GM19035 (cell line): ENCODE measurements at regions not wholly inside any gene's neighbourhood (a gene's known extent, or its start where the extent isn't known, plus 50 kb on each side); places are given as distances from the start of the nearest gene placed in this dataset.
"Not testable (repeated sequence)": the region's sequence is repeated elsewhere in the genome, so short reads cannot be mapped to it uniquely, and the experiment has no call there.

ENCODE experiments used
- ATAC-seq: cut with Tn5 transposase; IDR thresholded peaks from one replicate; pipeline ENCODE4 v1.9.1; 2021; ENCODE audit not compliant: unreplicated experiment

DNA sequence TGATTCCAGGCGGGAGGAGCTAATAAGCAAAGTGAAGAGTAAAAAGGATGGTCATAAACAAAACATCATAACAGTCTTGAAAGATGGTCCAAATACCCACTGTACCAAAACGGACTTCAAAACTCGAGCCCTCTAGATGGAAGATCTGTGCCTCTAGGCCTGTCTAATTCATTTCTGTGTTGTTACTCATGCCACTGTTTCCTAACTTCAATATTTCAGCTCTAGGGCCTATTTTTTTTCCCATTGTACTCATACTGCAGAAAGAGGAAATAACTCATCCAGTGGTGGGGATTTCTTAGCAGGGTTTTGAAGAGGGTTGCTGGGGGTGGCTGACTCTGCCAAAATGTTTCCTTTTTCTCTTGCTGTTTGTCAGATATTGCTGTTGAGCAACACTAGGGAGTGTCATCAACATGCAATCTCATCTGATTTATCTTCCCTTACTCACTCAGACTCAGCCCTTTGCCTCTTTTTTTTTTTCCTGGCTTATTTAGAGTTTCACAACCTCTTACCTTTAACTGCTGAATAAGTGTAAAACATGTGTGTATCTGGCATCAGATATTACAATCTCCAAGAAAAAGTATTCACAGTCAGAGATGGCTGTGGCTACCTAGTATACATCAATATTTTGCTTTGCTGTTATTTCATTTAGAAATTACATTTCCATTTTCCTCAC is 189.6 kb downstream of the DUSP6 start:
- no peak for ATAC-seq

DNA sequence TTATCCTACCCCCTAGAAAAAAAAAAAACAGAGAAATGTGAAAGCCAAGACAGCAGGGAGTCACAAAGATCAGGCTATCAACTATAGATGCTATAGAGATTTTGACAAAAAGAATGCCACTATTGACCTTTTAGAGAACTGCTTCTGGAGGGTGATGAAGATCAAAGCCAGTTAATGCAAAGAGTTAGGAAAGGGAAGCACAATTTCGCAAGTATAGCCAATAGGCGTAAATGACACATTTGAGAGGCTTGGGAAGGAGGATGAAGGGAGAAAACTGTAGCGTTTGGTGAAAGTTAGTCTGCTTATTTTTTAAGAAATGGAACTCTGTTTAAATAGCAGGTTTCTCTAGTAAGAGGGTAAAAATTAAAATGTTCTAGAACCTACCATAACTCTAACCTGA is 190.7 kb downstream of the DUSP6 start:
- no peak for ATAC-seq

DNA sequence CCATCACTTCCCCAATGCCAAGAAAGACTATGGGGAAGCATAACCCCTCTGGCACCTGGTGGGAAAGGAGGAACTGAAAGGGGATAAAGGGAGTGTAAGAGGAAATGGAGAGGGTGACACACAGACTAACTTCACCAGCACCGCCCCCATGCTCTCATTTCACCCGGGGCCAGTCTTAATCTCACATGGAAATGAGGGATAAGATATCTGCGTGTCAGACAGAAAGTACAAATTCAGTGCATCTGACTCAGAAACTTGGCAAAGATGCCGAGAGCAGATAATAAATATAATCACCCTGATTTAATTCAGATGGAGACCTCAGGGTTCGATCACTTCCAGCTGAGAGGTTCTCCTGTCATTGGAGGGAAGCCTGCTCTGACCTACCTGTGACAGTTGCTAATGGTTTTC is 191.6 kb downstream of the DUSP6 start:
- ATAC-seq: no peak

DNA sequence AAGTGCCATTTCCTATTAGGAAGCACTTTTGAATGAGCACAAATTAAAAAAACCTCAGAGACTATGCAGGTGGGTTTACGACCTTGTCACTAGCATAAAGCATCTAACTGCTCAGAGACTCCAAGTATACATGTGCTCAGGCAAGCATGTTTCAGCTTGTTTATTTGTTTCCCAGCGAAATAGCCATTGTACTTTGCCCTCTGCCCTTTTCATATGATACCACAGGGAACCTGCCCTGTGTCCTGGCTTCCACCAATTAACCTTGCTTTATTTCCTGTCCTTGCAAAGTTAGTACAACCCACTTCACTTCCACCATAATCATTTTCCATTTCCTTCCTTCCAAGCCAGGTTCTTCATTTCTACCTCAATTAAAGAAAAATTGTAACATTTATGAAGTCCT is 194.9 kb downstream of the DUSP6 start:
- ATAC-seq: no peak

DNA sequence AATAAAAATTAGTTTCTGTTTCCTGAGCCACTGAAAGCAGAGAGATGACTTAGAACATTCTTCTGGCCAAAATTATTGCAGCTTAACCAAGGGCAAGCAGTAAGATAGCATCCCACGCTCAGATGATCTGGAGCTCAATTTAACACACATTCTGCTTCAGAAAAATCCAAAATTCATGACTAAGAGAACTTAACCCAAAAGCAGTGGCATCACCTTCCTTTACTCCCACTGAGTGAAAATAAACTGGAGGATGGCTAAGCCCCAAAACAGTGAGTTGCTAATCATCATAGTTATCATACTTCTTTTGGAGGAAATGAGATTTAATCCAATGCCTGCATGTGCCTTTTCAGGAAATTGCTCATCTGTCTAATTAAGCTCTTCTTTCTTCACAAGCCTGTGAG is 195.4 kb downstream of the DUSP6 start:
- ATAC-seq: no peak

DNA sequence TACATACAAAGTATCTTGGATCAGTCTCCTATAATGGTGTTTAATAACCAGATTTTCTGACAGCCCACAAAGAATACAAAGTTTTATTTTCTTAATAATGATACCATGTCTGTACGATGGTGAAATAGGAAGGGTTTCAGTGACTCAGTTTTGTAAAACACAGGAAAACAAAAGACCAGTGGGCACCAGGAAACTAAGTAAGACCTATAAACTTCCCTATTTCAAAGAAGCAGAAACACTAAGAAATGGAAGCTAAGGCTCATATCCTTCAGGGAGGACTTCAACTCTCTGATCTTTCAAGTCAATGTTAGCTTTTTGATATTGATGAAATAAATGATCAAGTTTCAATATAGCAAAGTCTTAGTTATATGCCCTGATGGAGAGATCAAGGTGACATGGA is 196.0 kb downstream of the DUSP6 start:
- no peak for ATAC-seq

DNA sequence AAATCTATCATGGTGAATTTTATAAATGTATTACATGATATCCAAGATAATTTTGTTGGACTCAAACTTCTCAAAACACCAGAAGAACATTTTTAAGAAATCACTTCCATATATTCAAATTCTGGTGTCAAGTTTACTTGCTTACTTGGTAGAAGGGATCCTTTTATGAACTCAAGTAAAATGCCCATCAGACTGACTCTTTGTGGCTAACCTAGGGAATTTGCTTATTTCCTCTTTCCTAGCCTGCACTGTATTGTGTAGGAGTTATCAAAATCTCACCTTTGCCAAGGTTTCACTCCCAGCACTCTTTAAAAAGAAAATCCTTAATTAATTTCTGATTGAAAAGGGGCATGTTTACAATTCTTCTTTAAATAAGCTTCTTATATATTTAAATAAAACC is 196.5 kb downstream of the DUSP6 start:
- ATAC-seq: no peak

DNA sequence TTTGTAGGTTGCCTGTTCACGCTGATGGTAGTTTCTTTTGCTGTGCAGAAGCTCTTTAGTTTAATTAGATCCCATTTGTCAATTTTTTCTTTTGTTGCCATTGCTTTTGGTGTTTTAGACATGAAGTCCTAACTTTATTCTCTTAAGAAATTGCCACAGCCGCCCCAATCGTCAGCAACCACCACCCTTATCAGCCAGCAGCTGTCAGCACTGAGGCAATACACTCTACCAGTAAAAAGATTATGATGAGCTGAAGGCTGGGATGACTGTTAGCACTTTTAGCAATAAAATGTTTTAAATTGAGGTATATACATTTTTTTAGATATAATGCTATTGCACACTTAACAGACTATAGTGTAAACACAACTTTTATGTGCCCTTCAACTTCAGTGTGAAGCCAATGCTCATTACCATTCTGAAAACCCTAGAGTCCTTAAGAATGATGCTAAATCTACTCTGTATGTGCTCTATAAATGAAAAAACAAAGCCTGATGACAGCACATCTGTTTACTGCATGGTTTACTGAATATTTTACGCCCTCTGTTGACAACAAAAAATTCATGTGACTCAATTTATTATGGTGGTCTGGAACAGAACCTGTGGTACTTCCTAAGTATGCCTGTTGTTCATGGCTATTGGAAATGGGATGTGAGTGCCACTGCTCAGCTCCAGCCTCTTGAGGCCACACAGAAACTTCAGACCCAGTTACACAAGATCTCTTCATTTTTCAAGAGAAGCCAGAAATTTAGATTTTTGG is 197.4 kb downstream of the DUSP6 start:
- no peak for ATAC-seq

DNA sequence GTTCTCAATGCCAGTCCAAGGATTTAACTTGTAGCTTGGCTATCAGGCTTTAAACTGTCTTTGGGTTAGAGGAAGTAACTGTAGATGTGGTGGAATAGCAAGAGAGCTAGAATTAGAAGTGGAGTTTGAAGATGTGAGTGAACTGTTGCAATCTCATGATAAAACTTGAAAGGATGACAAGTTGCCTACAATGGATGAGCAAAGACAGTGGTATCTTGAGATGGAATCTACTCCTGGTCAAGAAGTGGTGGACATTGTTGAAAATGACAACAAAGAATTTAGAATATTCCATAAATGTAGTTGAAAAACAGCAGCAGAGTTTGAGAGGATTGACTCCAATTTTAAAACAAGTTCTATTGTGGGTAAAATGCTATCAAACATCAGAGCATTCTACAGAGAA is 199.0 kb downstream of the DUSP6 start:
- no peak for ATAC-seq

DNA sequence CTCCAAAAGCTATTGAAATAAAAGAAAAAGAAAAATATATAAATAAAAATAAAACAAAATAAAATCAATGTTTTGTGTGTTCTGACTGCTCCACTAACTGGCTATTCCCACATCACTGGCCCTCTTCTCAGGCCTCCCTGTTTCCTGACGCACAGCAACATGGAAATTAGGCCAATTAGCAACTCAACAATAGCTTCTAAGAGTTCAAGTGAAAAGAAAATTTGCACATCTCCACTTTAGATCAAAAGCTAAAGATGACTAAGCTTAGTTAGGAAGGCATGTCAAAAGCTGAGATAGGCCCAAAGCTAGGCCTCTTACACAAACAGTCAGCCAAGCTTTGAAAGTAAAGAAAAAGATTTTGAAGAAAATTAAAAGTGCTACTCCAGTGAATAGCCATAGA is 200.8 kb downstream of the DUSP6 start:
- ATAC-seq: no peak

DNA sequence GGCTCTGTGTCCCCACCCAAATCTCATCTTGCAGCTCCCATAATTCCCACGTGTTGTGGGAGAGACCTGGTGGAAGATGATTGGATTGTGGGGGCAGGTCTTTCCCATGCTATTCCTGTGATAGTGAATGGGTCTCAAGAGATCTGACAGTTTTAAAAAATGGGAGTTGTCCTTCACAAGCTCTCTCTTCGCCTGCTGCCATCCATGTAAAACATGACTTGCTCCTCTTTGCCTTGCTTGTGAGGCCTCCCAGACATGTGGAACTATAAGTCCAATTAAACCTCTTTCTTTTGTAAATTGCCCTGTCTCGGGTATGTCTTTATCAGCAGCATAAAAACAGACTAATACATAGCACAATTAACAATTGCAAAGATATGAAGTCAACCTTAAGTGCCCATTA is 201.5 kb downstream of the DUSP6 start:
- not testable (repeated sequence) for ATAC-seq

DNA sequence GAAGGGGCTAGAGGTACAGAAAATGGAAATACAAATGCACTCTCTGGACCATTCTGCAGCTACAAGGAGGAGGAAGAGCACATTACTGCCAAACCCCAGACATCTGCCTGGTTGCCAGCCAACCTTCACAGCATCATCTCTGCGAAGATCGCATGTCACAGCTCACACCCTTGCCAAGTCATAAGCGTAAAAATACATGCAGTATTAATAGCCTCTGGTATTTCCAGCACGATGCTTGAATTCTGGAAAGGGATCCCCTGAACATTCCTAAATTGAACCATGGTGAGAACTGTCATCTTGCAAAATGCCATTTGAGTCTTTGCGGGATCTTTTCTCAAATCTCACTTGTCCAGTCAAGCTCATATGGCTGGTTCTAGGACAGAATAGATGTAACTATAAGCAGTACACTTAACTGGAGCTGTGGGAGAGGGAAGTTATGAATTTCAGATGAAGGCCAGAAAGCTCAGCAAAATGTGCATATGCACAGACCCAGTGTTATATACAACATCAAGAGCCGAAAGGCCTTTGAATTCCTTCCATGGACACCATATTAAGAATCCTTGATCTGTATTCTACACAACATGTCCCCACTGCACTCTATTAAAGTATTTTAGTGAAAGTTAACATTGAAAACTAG is 211.6 kb downstream of the DUSP6 start:
- no peak for ATAC-seq

DNA sequence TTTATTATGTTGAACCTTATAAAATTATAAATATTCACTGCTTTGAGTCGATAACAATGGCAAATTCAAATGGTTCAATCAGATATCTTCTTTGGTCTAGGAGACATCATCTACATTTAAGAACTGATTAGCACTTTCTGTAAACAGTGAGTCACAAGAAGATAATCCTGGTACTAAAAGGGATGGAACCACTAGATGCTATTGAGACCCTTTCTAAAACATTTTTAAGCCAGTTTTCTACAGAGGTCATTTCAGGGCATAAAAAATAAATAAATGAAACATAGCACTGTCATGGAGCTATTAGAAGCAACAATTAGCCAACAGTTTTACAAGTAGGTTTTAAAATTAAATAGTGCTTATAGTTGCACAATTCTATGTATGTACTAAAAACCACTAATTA is 212.2 kb downstream of the DUSP6 start:
- no peak for ATAC-seq

DNA sequence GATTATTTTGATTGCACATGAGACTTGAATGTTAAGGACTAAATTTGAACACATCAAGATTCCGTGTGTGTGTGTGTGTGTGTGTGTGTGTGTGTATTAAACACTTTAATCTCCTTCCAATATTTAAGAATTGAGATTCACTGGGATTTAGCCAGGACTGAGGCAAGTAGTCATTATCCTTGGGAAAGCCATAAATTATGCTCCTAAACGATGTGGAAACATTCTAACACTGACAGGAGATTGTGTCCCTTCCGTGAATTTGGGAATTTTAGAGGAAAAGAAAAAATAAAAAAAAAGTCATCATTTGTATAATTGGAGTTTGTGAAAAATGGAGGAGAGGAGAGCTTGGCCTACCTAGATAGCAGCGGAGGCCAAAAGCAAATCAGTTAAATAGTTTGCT is 212.9 kb downstream of the DUSP6 start:
- no peak for ATAC-seq

DNA sequence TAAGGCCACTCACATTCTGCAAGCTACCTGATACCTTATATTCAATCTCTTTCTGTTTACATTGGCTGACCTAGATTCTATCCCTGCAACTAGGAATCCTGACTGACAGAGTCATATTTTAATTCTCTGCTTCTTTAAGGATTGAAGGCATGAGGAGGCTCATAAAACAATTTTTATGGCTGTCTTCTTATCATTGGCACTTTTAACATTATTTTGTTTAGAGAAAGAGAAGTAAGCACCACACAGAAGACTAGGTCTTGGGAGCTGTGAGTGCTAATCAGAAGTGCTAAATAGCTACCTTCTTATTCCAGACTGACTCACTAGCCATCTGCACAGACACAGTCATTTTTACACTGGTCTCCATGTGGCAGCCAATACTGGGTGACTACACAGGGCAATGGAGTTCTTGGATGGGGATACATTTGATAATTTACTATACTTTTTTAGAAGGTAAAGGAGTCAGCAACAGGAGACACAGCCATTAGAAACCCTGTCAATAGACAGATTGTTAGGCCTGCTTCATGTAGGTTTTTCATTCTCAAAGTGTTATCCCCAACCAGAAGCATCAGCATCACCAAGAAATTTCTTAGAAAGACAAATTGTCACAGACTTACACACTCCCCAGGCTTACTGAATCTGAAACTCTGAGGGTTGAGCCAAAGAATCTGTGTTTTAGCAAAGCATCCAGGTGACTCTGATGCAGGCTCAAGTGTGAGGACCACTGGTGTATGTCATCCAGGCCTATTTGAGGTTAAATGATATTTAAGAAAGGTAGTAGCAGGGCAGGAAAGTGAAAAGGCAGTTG is 214.1 kb downstream of the DUSP6 start:
- ATAC-seq: no peak

DNA sequence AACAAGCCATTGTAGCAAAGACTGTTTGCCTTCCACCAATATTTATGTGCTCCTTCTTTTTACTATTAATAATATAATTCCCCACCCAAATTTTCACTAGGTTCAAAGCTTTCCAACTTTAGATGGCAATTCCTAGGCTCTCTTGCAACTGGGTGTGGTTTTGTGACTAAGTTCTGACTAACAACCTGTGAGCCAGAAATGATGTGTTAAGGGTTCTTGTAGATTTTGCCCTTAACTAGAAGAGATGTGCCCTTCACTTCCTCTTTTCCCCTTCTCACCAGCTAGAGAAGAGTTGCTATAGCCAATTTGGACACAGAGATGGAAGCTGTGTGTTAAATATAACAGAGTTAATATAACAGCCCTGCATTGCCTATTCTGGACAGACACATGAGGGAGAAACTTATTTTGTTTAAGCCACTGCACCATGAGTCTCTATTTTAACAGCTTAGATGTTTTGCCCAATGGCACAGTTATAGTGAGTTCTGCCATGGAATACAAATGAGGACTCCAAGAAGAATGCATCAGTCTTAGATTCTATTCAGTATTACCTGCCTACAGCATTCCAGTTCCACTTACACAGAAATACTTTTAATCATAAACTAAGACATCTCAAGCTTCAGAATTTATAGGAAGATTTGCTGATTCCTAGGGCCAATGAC is 216.2 kb downstream of the DUSP6 start:
- no peak for ATAC-seq

DNA sequence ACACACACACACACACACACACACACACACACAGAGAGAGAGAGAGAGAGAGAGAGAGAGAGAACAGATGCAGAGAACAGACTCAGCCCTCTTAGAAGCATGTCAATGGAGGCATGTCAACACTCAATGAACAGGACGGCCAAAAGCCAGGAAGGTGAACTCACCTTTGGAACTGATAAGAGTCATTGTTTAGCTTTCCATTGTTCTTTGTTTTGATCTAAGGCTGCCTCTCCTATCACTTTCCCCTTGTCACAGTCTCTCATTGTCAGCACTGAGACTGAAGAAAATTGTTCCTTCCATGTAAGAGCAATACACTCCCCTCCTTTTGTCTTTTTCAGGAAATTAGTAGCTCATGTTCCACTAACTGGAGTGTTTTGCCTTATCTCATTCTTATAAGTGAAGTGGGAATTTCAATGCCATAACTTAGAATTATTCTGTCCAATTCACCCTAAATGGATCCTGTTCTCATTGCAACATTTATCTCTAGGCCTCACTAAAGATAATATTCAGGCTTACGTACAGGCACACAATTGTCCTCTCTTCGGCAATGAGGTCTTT is 218.0 kb downstream of the DUSP6 start:
- no peak for ATAC-seq

DNA sequence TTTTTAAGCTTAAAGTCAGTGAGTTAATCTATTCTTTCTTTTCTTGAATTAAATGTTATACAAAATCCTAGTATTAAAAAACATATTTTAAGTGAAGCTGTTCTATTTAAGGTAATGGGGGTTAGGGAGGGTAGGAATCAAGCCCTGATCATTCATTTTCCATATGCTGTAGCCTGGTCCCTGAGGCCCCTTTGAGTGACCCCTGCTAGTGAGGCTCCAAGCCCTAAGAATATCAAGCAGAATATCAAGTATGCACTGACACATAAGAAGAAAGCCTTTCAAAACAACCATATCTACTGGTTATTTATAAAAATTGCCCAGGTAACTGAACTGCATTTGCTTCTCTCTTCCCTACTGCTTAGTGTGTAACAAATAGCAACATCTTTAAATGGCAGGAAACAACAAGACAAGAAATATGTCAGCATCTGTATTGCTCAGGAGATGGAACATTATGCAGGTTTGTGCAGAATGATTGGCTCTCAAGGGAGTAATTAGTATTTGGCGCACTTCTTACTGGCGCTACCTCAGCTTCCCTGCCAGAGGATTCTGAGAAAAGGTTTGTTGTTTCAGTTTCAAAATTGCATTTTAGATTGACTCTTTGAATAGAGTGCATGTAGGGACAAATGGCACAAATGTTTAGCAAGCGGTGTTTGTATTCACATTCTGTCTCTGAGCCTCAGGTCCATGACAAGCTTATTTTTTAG is 223.0 kb downstream of the DUSP6 start:
- no peak for ATAC-seq

DNA sequence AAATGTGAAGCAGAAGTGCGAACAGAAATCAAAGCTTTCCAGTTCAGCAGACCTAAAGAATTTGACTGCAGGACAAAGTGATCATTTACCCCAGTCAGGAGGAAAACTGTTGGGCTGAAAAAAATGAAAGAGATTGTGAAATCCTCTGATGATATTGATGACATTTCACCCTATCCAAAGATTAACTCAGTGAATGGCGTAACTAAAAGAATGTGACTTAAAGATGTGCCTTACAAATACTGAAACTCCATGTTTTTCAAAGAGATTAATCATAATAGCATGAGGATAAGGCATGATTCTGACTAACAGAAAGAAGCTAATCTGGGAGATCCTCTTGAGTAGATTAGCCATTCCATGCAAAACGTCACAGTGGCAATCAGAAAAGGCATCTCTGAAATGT is 225.6 kb downstream of the DUSP6 start:
- no peak for ATAC-seq

DNA sequence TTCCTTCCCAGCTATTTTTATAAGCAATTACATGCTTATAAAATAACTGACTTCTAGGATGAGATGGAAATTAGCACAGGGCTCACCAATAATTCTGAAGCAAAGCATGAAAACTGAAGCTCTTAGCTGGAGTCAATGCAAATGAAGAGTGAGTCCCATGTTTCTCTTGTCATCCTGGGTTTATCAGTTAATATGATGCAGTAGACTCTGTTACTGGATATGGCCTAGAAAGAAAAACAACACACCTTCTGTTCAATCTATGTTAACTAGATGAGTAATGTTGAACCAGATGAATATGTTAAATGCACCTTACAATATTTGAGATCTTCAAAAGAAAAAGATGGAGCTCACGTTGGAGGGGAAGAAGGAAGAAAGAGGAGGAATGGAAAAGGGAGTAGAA is 229.4 kb downstream of the DUSP6 start:
- no peak for ATAC-seq
